GM12891 (cell line): ENCODE measurements at regions not wholly inside any gene's neighbourhood (a gene's known extent, or its start where the extent isn't known, plus 50 kb on each side); places are given as distances from the start of the nearest gene placed in this dataset.

Source experiments
- POLR2A ChIP-seq: IDR thresholded peaks from 2 replicates; pipeline ENCODE4 v1.6.1; 2011; ENCODE audit warnings: low read depth, low read length, control low read depth
- POLR2AphosphoS5 ChIP-seq: IDR thresholded peaks from 2 replicates; pipeline ENCODE4 v1.6.1; 2011; ENCODE audit warnings: low read depth, low read length, control low read depth
- POU2F2 ChIP-seq: IDR thresholded peaks from 2 replicates; pipeline ENCODE4 v1.6.1; 2011; ENCODE audit warnings: low read depth, mild to moderate bottlenecking, control low read depth, low read length, moderate library complexity
- SPI1 ChIP-seq: IDR thresholded peaks from 2 replicates; pipeline ENCODE4 v1.6.1; 2011; ENCODE audit warnings: low read depth, low read length, control low read depth
- TAF1 ChIP-seq: IDR thresholded peaks from 2 replicates; pipeline ENCODE4 v1.6.1; 2011; ENCODE audit warnings: low read depth, low read length, control low read depth

- TF ChIP-seq POLR2A, result no peak
- no peak for TF ChIP-seq POLR2AphosphoS5
- no peak for TF ChIP-seq SPI1
- no peak for TF ChIP-seq TAF1
- no peak for TF ChIP-seq POU2F2
Observed at GRCh38 chr17:13228225-13228624, 210.4 kb upstream of the ELAC2 start.
